ENCODE measurements at regions not wholly inside any gene's neighbourhood (a gene's known extent, or its start where the extent isn't known, plus 50 kb on each side); places are given as distances from the start of the nearest gene placed in this dataset.
A peak's percentile ranks its signal among the peaks of the same experiment; 100 is the strongest.
"Not testable (repeated sequence)": the region's sequence is repeated elsewhere in the genome, so short reads cannot be mapped to it uniquely, and the experiment has no call there.

DNA sequence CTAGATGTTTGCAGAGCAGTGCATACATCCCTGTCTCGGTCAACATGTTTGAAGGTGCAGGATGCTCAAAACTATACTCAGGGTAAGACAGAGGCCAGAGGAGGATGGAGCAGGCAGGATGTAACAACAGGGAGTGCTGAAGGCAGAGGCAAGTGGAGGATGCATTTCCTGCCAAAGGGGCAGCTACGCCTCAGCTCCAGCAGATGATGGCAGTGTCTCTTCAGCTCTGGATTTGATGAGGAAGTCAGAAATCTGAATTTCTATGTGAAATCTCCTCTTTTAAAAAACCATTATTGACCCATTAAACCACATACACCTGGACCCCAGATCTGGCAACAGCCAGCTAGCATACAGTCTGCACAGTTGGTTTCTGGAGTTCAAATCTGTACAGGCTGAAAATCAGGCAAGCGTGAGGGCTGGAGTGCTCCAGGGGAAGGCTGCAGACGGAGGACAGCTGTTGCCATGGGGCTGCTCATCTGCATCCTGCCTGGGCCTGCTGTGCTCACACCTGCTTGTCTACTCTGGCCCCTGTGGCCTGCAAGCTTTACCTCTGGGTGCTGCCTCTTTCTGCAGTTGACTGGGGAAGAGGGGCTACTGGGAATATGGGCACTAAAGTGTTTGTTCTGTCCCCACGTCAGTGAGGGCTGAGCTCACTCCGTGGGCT is 152.9 kb upstream of the SLC28A3 start:
- ATAC-seq: no peak
- intact Hi-C loops (cut with micrococcal nuclease): no loop called here
- DNase-seq: no peak

DNA sequence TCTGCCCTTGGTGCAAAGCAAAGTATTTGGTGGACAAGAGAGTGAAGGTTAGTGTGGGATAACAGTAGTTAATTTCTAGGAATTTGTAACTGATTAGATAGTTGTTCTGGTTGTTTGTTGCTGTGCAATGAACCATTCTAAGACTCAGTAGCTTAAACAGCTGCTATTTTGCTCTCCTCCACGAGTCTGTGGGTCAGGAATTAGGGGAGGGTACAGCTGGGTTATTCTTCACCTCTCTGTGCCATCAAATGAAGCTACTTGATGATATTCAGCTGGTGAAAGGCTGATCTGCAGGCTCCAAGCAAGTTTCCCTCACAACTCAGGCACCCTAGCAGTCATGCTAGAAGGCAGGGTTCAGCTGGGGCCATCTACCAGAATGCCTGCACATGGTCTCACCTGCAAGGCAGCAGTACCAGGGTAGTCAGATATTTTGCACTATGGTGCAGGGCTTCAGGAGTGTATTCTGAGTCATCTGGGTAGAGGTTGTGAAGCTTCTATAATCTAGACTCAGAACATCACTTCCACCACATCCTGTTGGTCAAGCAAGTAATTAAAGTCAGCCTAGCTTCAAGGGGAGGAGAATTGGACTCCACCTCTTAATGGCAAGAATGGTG is 159.5 kb upstream of the SLC28A3 start:
- intact Hi-C loops (cut with micrococcal nuclease): no loop called here
- ATAC-seq: no peak
- DNase-seq: no peak

DNA sequence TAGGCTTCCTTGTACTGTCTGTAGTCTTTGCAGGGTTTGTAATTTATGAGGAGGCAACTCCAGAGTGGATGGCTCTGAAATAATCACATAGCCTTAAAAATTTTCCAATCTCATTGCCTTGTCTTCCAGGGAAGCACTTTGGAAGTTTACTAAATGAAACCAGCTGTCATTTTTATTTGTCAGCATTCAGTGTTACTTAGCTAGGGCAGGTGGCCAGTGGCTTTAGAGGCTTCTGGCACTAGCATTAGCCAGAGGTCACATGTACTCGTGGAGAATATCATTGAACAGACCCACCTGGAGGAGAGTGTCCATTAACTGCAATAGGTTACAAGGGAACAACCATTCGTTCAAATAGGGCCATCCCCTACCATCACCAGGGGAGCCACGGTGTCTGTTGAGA is 160.3 kb upstream of the SLC28A3 start:
- ATAC-seq (peak; percentile 38), DNase-seq (no peak)
- intact Hi-C loops (cut with micrococcal nuclease): no loop called here

DNA sequence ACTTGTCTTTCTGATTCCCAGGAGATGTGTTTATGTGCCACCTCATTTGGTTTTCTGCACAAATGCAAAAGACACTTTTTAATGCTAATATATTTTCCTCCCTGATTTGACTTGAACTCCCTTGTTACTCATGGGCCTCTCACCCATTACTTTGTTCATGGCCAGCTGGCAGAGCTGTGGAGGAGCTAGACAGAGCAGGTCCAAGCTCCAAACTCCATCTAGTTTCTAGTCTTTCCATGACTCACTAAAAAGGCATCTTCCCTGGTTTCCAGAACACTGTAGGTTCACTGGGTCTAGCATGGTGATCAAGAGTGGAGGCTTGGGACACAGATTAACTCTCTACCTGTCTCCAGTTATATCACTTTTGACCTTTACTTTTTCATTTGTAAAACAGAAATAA is 161.0 kb upstream of the SLC28A3 start:
- intact Hi-C loops (cut with micrococcal nuclease): no loop called here
- peak; percentile 30 for ATAC-seq
- no peak for DNase-seq

DNA sequence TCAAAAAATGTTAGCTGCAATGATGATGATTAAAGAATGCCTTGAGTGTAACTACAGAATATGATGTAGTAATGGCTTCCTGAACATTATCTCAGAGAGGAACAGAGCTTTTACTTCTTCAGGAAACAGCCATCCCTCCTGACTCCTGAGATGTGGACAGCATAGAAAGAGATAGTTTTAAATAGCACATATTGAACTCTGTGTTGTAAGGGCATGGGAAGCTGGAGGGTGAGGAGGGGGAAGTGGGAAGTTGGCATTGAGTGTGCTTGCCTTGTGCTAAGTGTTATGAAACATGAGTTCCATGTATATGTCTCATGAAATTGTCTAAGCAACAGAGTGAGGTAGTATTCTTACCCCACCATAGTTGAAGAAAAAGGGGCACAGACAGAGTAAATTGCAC is 161.5 kb upstream of the SLC28A3 start:
- no peak for ATAC-seq
- intact Hi-C loops (cut with micrococcal nuclease): no loop called here
- DNase-seq: no peak

DNA sequence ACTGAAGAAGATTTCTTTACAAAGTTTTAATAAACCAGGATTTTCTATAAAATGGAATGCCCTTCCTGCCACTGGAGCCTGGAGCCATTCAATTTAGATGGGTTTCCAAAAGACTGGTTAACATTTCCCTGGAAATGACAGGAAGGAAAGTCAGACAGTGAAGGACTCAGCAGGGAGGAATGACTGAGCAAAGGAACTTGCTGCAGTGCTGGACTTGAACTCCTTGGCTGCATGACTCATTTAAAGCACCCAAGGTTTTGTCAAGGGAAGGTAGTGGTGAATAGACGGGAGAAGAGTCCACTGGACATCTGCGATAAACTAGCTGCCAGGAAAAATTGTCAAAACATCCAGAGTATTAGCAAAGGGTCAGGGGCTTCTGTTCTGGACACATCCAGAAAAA is 163.8 kb upstream of the SLC28A3 start:
- ATAC-seq (no peak), DNase-seq (no peak)
- intact Hi-C loops (cut with micrococcal nuclease): no loop called here

DNA sequence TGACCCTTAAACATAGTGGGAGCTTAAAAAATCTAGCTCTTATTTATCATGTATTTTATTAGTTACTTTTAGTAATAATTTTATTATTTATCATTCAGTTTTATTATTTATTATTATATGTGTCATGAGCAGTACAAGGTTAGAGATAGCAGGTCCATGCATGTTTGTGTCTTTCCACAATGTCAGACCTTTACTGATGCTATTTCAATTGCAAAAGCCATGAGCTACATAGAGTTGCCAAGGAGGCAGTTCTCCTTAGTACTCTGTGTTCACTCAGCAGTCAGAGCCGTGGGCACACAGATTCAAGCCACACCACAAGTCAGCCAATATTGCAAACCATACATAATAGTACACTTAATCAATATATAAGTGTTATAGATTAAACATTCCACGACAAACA is 157.9 kb upstream of the NTRK2 start:
- ATAC-seq: no peak
- intact Hi-C loops (cut with micrococcal nuclease): no loop called here
- no peak for DNase-seq

DNA sequence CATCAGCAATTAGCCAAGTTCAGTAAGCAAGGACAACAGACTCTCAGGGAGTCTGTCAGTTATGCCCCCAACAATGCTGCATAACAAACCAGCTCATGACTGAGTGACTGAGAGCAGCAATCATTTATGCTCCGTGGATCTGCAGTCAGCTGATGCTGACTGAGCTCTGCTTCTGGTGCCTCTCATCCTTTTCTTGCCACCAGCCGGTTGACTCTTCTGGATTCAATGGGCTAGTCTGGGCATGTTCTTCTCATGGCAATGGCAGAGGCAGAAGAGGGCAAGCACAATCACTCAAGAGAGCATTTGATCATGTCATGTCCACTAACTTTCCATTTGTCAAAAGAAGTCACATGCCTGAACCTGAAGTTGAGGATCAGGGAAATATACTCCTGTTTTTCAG is 157.0 kb upstream of the NTRK2 start:
- DNase-seq (no peak), ATAC-seq (no peak)
- intact Hi-C loops (cut with micrococcal nuclease): no loop called here

DNA sequence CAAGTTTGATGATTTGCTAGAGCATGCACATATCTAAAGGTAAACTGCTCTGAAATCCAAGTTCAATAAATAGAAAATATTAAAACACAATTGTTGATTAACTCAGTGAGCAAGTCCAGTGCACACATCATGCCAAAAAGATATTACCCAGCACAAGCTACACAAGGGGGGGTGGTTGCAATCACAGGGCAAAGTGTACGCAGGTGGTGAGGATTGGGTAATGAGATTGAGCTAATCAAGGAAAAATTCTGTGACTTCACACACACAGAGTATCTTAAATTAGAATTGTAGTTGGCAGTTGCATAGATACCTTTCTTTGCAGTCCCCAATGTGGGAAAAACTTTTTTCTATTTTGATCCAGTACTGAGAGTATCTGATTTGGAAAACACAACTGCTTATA is 156.1 kb upstream of the NTRK2 start:
- intact Hi-C loops (cut with micrococcal nuclease): no loop called here
- no peak for DNase-seq
- peak; percentile 60 for ATAC-seq

DNA sequence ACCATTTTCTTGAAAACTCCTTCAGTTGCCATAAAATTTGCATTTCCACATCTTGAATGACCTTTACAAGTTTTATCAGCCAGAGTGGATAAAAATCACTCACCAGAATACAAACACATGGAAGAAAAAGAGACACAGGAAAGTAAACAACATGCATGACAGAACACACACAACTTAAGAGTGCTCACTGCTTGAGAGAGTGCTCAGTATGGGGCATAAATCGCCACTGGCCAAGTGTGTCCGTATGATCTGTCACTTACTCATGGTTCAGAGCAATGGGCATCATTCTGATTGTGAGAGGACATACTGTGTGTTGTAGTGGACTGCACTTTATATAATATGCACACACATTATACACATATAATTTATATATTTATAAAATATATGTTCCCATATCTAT is 155.6 kb upstream of the NTRK2 start:
- ATAC-seq: no peak

DNA sequence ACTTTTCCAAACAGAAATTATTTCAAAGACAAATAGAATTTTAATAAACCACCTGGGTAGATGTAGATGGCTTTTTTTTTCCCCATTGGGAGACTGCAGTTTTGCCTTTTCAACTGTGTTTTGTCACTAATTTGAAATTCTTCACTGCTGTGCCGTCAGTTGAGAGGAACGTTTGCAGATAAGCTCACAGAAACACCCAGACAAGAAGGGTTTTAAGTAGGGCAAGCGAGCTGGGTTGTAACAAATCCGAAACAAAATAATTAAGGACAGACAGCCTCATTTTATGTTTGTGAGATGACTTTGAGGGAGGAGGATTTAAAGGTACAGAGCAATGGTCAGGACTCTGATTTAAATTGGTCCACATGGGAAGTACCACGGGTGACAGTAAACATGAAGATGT is 155.1 kb upstream of the NTRK2 start:
- DNase-seq (no peak), ATAC-seq (no peak)
- intact Hi-C loops (cut with micrococcal nuclease): no loop called here

More for the DNA sequence above, 155.6 kb upstream of the NTRK2 start:
- intact Hi-C loops (cut with micrococcal nuclease): no loop called here
- DNase-seq: no peak

DNA sequence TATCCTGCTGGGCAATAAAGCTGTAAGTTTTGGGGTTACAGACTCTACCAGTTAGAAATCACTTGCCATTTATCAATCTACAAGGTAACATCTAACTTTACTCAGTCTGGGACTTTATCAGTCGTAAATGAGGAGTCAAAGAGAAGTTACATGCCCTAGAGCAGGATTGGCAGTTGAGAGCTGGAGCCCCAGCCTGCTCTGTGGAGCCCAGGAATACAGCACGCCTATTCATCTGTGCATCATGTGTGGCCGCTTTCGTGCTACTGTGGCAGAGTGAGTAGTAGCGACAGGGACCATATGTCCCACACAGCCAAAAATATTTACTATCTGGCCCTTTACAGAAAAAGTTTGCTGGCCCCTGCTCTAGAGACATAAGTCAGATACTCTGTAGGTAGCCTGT is 152.5 kb upstream of the NTRK2 start:
- ATAC-seq: no peak
- intact Hi-C loops (cut with micrococcal nuclease): no loop called here
- DNase-seq: no peak

DNA sequence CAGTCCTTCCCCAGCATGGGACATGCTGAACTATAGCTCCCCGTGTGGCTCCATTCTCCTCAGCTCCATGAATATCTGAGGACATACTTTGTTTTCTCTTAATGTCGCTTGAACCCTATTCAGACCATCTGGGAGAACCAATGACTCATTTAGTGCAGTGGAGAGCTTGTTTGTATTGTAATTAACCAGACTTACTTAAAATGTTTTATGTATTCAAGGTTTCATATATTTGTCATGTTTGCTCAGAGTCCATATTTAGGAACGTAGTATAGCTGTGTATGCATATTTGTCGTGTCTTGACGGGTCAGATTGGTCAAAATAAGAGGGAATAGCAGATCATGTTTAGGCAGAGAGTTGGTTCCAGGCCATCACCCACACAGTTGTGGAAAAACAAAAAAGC is 150.1 kb upstream of the NTRK2 start:
- DNase-seq: no peak
- intact Hi-C loops (cut with micrococcal nuclease): no loop called here

DNA sequence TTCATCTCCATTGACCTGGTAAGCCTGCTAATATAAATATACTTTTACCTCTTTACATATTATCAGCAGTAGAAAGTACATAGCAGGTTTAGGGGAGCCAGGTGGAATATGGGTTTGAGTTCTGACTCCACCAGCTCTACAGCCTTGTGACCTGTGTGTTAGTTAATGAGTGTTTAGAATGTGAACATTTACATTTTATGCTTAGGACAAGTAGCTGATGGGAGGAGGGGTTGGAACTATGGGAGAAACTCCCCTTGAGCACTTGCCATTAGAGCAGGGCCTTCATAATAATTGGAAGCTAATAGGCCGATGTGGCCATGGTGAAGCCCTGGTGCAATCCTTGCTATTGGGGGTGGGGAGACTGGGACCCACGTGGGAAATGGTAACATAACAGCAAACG is 148.3 kb upstream of the NTRK2 start:
- ATAC-seq (no peak), DNase-seq (no peak)
- intact Hi-C loops (cut with micrococcal nuclease): no loop called here

More for the DNA sequence above, 150.1 kb upstream of the NTRK2 start:
- ATAC-seq: no peak

DNA sequence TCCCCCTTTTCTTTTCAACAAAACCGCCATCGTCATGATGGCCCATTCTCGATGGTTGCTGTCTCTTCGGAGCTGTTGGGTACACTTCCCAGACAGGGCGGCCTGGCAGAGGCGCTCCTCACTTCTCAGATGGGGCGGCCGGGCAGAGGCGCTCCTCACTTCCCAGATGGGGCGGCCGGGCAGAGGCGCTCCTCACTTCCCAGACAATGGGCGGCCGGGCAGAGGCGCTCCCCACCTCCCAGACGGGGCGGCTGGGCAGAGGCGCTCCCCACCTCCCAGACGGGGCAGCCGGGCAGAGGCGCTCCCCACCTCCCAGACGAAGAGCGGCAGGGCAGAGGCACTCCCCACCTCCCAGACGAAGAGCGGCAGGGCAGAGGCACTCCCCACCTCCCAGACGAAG is 143.3 kb upstream of the NTRK2 start:
- intact Hi-C loops (cut with micrococcal nuclease); DNase-seq; ATAC-seq: not testable (repeated sequence)

DNA sequence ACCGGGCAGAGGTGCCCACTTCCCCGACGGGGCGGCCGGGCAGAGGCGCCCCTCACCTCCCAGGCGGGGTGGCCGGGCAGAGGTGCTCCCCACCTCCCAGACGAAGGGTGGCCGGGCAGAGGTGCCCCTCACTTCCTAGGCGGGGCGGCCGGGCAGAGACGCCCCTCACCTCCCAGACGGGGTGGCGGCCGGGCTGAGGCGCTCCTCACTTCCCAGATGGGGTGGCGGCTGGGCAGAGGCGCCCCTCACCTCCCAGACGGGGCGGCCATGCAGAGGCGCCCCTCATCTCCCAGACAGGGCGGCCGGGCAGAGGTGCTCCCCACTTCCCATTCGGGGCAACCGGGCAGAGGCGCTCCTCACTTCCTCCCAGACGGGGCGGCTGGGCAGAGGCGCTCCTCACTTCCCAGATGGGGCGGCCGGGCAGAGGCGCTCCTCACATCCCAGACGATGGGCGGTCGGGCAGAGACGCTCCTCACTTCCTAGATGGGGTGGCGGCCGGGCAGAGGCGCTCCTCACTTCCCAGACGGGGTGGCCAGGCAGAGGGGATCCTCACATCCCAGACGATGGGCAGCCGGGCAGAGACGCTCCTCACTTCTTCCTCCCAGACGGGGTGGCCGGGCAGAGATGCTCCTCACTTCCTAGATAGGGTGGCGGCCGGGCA is 142.3 kb upstream of the NTRK2 start:
- intact Hi-C loops (cut with micrococcal nuclease); ATAC-seq; DNase-seq: not testable (repeated sequence)

DNA sequence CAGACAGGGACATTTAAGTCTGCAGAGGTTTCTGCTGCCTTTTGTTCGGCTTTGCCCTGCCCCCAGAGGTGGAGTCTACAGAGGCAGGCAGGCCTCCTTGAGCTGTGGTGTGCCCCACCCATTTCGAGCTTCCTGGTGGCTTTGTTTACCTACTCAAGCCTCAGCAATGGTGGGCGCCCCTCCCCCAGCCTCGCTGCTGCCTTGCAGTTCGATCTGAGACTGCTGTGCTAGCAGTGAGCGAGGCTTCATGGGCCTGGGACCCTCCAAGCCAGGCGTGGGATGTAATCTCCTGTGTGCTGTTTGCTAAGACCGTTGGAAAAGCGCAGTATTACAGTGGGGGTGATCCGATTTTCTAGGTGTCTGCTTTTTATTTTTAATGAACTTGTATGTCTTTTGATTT is 133.6 kb upstream of the NTRK2 start:
- intact Hi-C loops (cut with micrococcal nuclease); DNase-seq; ATAC-seq: not testable (repeated sequence)

DNA sequence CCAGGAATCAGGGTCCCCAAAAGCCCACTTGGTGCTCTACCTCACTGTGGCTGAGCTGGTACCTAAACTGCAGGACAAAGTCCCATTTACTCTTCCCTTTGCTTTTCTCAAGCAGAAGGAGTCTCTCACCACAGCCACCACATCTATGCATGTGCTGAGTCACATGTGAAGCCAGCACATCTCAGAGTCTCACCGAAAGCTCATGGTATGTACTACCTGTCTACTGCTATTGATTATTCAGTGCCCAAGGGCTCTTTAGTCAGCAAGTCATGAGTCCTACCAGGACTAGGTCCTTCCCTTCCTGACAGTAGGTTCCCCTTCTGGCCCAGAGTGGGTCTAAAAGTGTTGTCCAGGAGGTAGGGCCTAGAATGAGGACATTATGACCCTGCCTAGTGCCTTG is 130.7 kb upstream of the NTRK2 start:
- DNase-seq (no peak), ATAC-seq (no peak)
- intact Hi-C loops (cut with micrococcal nuclease): no loop called here

DNA sequence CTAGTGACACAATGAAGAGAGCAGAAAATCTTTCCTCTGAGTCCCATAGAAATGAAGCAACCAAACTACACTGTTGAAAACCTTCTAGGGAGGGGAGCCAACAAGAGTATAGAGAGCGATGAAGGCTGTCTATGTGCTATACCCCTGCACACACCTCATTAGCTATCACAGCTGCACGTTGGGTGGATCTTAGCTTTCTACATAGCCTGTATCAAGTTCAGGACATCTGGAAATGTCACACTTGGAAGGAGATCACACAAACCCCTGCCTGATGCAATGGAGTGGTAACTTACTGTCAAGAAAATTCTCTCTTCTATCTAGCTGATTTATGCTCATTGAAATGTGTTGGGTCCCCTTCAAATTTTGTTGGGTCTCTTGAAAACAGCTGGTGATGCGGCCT is 127.0 kb upstream of the NTRK2 start:
- no peak for DNase-seq
- ATAC-seq: no peak
- intact Hi-C loops (cut with micrococcal nuclease): no loop called here

DNA sequence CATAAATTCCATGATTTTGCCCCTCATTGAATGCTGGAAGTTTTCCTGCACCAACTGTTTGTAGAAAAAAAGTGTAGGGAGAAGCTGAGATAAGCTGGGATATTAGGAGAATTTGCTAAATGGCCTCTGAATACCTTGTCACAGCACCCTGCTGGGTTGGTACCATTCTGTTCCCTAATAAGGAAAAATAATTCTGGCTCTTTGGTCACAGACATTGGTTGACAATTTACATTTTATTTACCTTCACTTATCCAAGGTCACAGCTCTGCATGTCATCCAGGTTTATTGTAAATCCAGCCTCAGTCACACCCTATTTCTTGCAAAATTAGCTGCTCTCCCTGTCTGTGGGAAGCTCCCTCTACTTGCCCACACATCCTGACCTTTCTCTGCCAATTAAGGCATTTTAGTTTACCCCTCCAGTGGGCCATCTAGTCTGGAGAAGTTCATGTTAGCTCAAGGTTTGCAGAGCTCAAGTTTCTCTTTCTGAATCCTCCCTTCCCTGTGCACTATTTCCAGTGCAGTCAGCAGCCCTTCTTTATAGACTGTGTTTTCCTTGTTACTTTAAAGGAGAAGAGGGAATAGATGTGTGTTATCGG is 115.4 kb upstream of the NTRK2 start:
- DNase-seq: no peak
- intact Hi-C loops (cut with micrococcal nuclease): no loop called here

DNA sequence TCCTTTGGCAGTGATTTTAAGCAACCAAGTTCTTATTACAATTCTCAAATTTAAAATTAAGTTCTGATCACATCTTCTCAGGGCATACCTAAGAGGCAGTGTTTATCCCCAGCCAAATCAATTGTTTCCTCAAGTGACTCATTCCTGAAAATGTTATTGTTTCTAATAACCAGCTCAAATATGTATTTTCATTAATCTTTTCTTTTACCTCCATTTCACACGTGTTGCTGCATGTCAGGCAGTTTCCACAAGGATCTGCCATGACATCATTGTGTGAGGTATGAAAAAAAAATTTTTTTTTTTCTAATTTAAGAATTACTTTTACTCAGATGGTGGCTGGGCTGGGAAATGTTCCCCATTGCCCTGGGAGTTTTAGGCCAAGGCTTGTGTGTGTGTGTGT is 113.0 kb upstream of the NTRK2 start:
- ATAC-seq: no peak
- DNase-seq: no peak
- intact Hi-C loops (cut with micrococcal nuclease): no loop called here

More for the DNA sequence above, 115.4 kb upstream of the NTRK2 start:
- ATAC-seq: no peak

Data from left ventricle myocardium superior (tissue), 1 donor.